Neural cell (in vitro differentiated cells): ENCODE measurements at regions not wholly inside any gene's neighbourhood (a gene's known extent, or its start where the extent isn't known, plus 50 kb on each side); places are given as distances from the start of the nearest gene placed in this dataset.

Source experiments
- H2AFZ ChIP-seq: fragments of 200-600, 300-800 bp; sonication (generic), shearing (Covaris generic); 2 replicates; pipeline ENCODE4 v1.6.0; 2014; ENCODE audit warnings: low read depth, mild to moderate bottlenecking, antibody characterized with exemption, low read length, moderate library complexity
- H3F3A ChIP-seq: fragments of 200-600 bp; shearing (Covaris generic); 2 replicates; pipeline ENCODE4 v1.6.1; 2016; ENCODE audit warnings: mild to moderate bottlenecking, moderate library complexity, mixed read lengths, antibody characterized with exemption, low read length; ENCODE audit not compliant: insufficient read depth, poor library complexity, severe bottlenecking
- H3K27ac ChIP-seq: fragments of 200-600, 300-800 bp; sonication (generic), shearing (Covaris generic); 2 replicates; pipeline ENCODE4 v1.5.1; 2014; ENCODE audit warnings: mild to moderate bottlenecking, low read length, moderate library complexity
- H3K27me3 ChIP-seq: fragments of 300-800, 200-600 bp; sonication (generic), shearing (Covaris generic); 2 replicates; pipeline ENCODE4 v1.6.0; 2014; ENCODE audit warnings: mild to moderate bottlenecking, low read depth, low read length, moderate library complexity; ENCODE audit not compliant: insufficient read depth
- H3K36me3 ChIP-seq: fragments of 300-800, 200-600 bp; sonication (generic), shearing (Covaris generic); 2 replicates; pipeline ENCODE4 v1.5.1; 2014; ENCODE audit warnings: mild to moderate bottlenecking, antibody characterized with exemption, low read length, moderate library complexity; ENCODE audit not compliant: insufficient read depth
- H3K4me2 ChIP-seq: fragments of 300-800, 200-600 bp; sonication (generic), shearing (Covaris generic); 2 replicates; pipeline ENCODE4 v1.6.0; 2014; ENCODE audit warnings: mild to moderate bottlenecking, low read length
- H3K4me3 ChIP-seq: fragments of 300-800, 200-600 bp; sonication (generic), shearing (Covaris generic); 2 replicates; pipeline ENCODE4 v1.5.1; 2014; ENCODE audit warnings: mild to moderate bottlenecking, low read length, moderate library complexity
- H3K79me2 ChIP-seq: fragments of 200-600 bp; shearing (Covaris generic); replicated peaks from 2 replicates; pipeline ENCODE4 v1.6.0; 2014; ENCODE audit warnings: mild to moderate bottlenecking, low read length, moderate library complexity; ENCODE audit not compliant: insufficient read depth
- H3K9ac ChIP-seq: fragments of 300-800, 200-600 bp; sonication (generic), shearing (Covaris generic); 2 replicates; pipeline ENCODE4 v1.6.1; 2016; ENCODE audit warnings: mild to moderate bottlenecking, low read length, mixed read lengths
- H3K9me2 ChIP-seq: fragments of 200-600 bp; shearing (Covaris generic); 2 replicates; pipeline ENCODE4 v1.6.1; 2016; ENCODE audit warnings: mild to moderate bottlenecking, low read length, mixed read lengths; ENCODE audit not compliant: insufficient read depth
- H3K9me3 ChIP-seq: fragments of 200-600, 300-800 bp; sonication (generic), shearing (Covaris generic); 2 replicates; pipeline ENCODE4 v1.6.1; 2016; ENCODE audit warnings: mild to moderate bottlenecking, mixed run types, low read length, moderate library complexity, mixed read lengths
- H4K20me1 ChIP-seq: fragments of 200-600 bp; shearing (Covaris generic); 2 replicates; pipeline ENCODE4 v1.6.1; 2016; ENCODE audit warnings: mild to moderate bottlenecking, mixed run types; ENCODE audit not compliant: insufficient read depth
- CTCF ChIP-seq: fragments of 450-650 bp; IDR thresholded peaks from 2 replicates; pipeline ENCODE4 v1.5.1; 2014; ENCODE audit warnings: antibody characterized with exemption, mild to moderate bottlenecking, moderate library complexity; ENCODE audit not compliant: poor library complexity, severe bottlenecking
- EP300 ChIP-seq: fragments of 450-650 bp; conservative IDR thresholded peaks from 2 replicates; pipeline ENCODE4 v1.6.1; 2014; ENCODE audit warnings: antibody characterized with exemption, mild to moderate bottlenecking, moderate library complexity; ENCODE audit not compliant: poor library complexity, severe bottlenecking
- EZH2 ChIP-seq: fragments of 200-600, 300-800 bp; shearing (Covaris generic), sonication (generic); IDR thresholded peaks from 2 replicates; pipeline ENCODE4 v1.6.1; 2014; ENCODE audit warnings: antibody characterized with exemption, low read length, borderline replicate concordance, mild to moderate bottlenecking; ENCODE audit not compliant: insufficient read depth, poor library complexity, severe bottlenecking
- MXI1 ChIP-seq: fragments of 450-650 bp; conservative IDR thresholded peaks from 2 replicates; pipeline ENCODE4 v1.6.1; 2014; ENCODE audit warnings: antibody characterized with exemption, mild to moderate bottlenecking; ENCODE audit not compliant: poor library complexity, severe bottlenecking
- POLR2AphosphoS5 ChIP-seq: IDR thresholded peaks from 2 replicates; pipeline ENCODE4 v1.6.1; 2012
- RAD21 ChIP-seq: fragments of 450-650 bp; conservative IDR thresholded peaks from 2 replicates; pipeline ENCODE4 v1.6.1; 2014; ENCODE audit warnings: antibody characterized with exemption, mild to moderate bottlenecking, moderate library complexity
- REST ChIP-seq: IDR thresholded peaks from 2 replicates; pipeline ENCODE4 v1.6.1; 2012; ENCODE audit warnings: borderline replicate concordance
- SMC3 ChIP-seq: fragments of 450-650 bp; conservative IDR thresholded peaks from 2 replicates; pipeline ENCODE4 v1.6.1; 2014; ENCODE audit warnings: antibody characterized with exemption, mild to moderate bottlenecking, moderate library complexity; ENCODE audit not compliant: poor library complexity
- TAF1 ChIP-seq: IDR thresholded peaks from 2 replicates; pipeline ENCODE4 v1.6.1; 2012; ENCODE audit warnings: low read depth

- Histone ChIP-seq H3K4me2 (no peak overlapping the region), H3F3A (no peaks in the 10 kb centered on the region), H3K4me3 (no peak overlapping the region), H4K20me1 (peaks cover 29% of the 10 kb centered on the region), H2AFZ (no peak overlapping the region), H3K27me3 (no peaks in the 10 kb centered on the region), H3K9me3 (no peaks in the 10 kb centered on the region), H3K36me3 (no peaks in the 10 kb centered on the region), H3K79me2 (peaks cover 11% of the 10 kb centered on the region), H3K9ac (no peak overlapping the region), H3K27ac (no peak overlapping the region), H3K9me2 (no peaks in the 10 kb centered on the region)
- TF ChIP-seq POLR2AphosphoS5 (no peak), EZH2 (no peak), REST (no peak), CTCF (no peak), MXI1 (no peak), SMC3 (no peak), TAF1 (no peak), EP300 (no peak), RAD21 (no peak)
These were observed 207.4 kb downstream of the CEP135 start for GRCh38 chr4:56156141-56156540.

- Histone ChIP-seq H2AFZ (no peak overlapping the region), H3F3A (no peaks in the 10 kb centered on the region), H4K20me1 (peaks cover 26% of the 10 kb centered on the region), H3K4me3 (no peak overlapping the region), H3K79me2 (peaks cover 12% of the 10 kb centered on the region), H3K9me2 (no peaks in the 10 kb centered on the region), H3K9me3 (no peaks in the 10 kb centered on the region), H3K27me3 (no peaks in the 10 kb centered on the region), H3K36me3 (no peaks in the 10 kb centered on the region), H3K4me2 (no peak overlapping the region), H3K9ac (no peak overlapping the region), H3K27ac (no peak overlapping the region)
- TF ChIP-seq CTCF (no peak), RAD21 (no peak), SMC3 (no peak), EZH2 (no peak), POLR2AphosphoS5 (no peak), TAF1 (no peak), EP300 (no peak), REST (no peak), MXI1 (no peak)
These were observed 206.7 kb downstream of the CEP135 start for GRCh38 chr4:56155432-56155831.
